ENCODE measurements at regions not wholly inside any gene's neighbourhood (a gene's known extent, or its start where the extent isn't known, plus 50 kb on each side); places are given as distances from the start of the nearest gene placed in this dataset.

GRCh38 chr5:85517386-85517785 lies 1100.4 kb upstream of the COX7C start:
- Histone ChIP-seq H3K79me2 (replicated peaks; ENCODE audit: insufficient read depth, low read length) (no peaks in the 10 kb centered on the region), H3K36me3 (ENCODE audit: insufficient read depth, low read length) (no peaks in the 10 kb centered on the region), H3K27me3 (ENCODE audit: insufficient read depth, low read depth, low read length) (no peaks in the 10 kb centered on the region), H3K9ac (ENCODE audit: low read length) (no peak overlapping the region), H3K27ac (ENCODE audit: low read length) (no peak overlapping the region), H3F3A (ENCODE audit: insufficient read depth, low read length, poor library complexity, severe bottlenecking) (no peaks in the 10 kb centered on the region), H3K4me2 (ENCODE audit: low read length) (no peak overlapping the region), H4K20me1 (ENCODE audit: insufficient read depth) (no peaks in the 10 kb centered on the region), H3K9me2 (ENCODE audit: insufficient read depth, low read length) (no peaks in the 10 kb centered on the region), H2AFZ (ENCODE audit: low read depth, low read length) (no peak overlapping the region), H3K4me3 (ENCODE audit: low read length) (no peak overlapping the region), H3K9me3 (ENCODE audit: low read length) (no peaks in the 10 kb centered on the region)
- TF ChIP-seq EP300 (conservative IDR thresholded peaks at IDR 0.05; ENCODE audit: poor library complexity, severe bottlenecking) (peak; percentile 57), POLR2AphosphoS5 (IDR thresholded peaks at IDR 0.05) (peak; percentile 30), SMC3 (conservative IDR thresholded peaks at IDR 0.05; ENCODE audit: poor library complexity) (no peak)

GRCh38 chr5:85533341-85534047 lies 1084.2 kb upstream of the COX7C start:
- no peak overlapping the region for H3K4me2 ChIP-seq (ENCODE audit: low read length)
- no peaks in the 10 kb centered on the region for H3K79me2 ChIP-seq (replicated peaks; ENCODE audit: insufficient read depth, low read length)
- H3F3A ChIP-seq (ENCODE audit: insufficient read depth, low read length, poor library complexity, severe bottlenecking): no peaks in the 10 kb centered on the region
- H3K36me3 ChIP-seq (ENCODE audit: insufficient read depth, low read length): no peaks in the 10 kb centered on the region
- H4K20me1 ChIP-seq (ENCODE audit: insufficient read depth): no peaks in the 10 kb centered on the region
- peak overlapping the region; percentile 11 for H3K27ac ChIP-seq (ENCODE audit: low read length)
- no peak overlapping the region for H2AFZ ChIP-seq (ENCODE audit: low read depth, low read length)
- H3K4me3 ChIP-seq (ENCODE audit: low read length): no peak overlapping the region
- no peaks in the 10 kb centered on the region for H3K9me2 ChIP-seq (ENCODE audit: insufficient read depth, low read length)
- H3K9me3 ChIP-seq (ENCODE audit: low read length): no peaks in the 10 kb centered on the region
- no peak overlapping the region for H3K9ac ChIP-seq (ENCODE audit: low read length)
- H3K27me3 ChIP-seq (ENCODE audit: insufficient read depth, low read depth, low read length): no peaks in the 10 kb centered on the region
- TF ChIP-seq RAD21 (conservative IDR thresholded peaks at IDR 0.05) (no peak), TAF1 (IDR thresholded peaks at IDR 0.05; ENCODE audit: low read depth) (no peak), EP300 (conservative IDR thresholded peaks at IDR 0.05; ENCODE audit: poor library complexity, severe bottlenecking) (peak; percentile 31)

GRCh38 chr5:85538362-85538761 lies 1079.4 kb upstream of the COX7C start:
- no peaks in the 10 kb centered on the region for H3F3A ChIP-seq (ENCODE audit: insufficient read depth, low read length, poor library complexity, severe bottlenecking)
- no peak overlapping the region for H3K4me3 ChIP-seq (ENCODE audit: low read length)
- TF ChIP-seq REST (IDR thresholded peaks at IDR 0.05; ENCODE audit: borderline replicate concordance): no peak
- no peak for TF ChIP-seq MXI1 (conservative IDR thresholded peaks at IDR 0.05; ENCODE audit: poor library complexity, severe bottlenecking)
- TF ChIP-seq RAD21 (conservative IDR thresholded peaks at IDR 0.05): no peak
- no peak for TF ChIP-seq POLR2AphosphoS5 (IDR thresholded peaks at IDR 0.05)
- TF ChIP-seq TAF1 (IDR thresholded peaks at IDR 0.05; ENCODE audit: low read depth): no peak
- TF ChIP-seq EP300 (conservative IDR thresholded peaks at IDR 0.05; ENCODE audit: poor library complexity, severe bottlenecking): no peak
- no peak for TF ChIP-seq CTCF (IDR thresholded peaks at IDR 0.05; ENCODE audit: poor library complexity, severe bottlenecking)
- TF ChIP-seq SMC3 (conservative IDR thresholded peaks at IDR 0.05; ENCODE audit: poor library complexity): no peak
- no peak for TF ChIP-seq EZH2 (IDR thresholded peaks at IDR 0.05; ENCODE audit: borderline replicate concordance, insufficient read depth, low read length, poor library complexity, severe bottlenecking)
- H3K27me3 ChIP-seq (ENCODE audit: insufficient read depth, low read depth, low read length): no peaks in the 10 kb centered on the region
- no peak overlapping the region for H2AFZ ChIP-seq (ENCODE audit: low read depth, low read length)
- no peak overlapping the region for H3K9ac ChIP-seq (ENCODE audit: low read length)
- no peaks in the 10 kb centered on the region for H3K79me2 ChIP-seq (replicated peaks; ENCODE audit: insufficient read depth, low read length)
- no peaks in the 10 kb centered on the region for H3K9me3 ChIP-seq (ENCODE audit: low read length)
- no peaks in the 10 kb centered on the region for H3K36me3 ChIP-seq (ENCODE audit: insufficient read depth, low read length)
- H3K4me2 ChIP-seq (ENCODE audit: low read length): no peak overlapping the region
- no peaks in the 10 kb centered on the region for H4K20me1 ChIP-seq (ENCODE audit: insufficient read depth)
- no peaks in the 10 kb centered on the region for H3K9me2 ChIP-seq (ENCODE audit: insufficient read depth, low read length)
- H3K27ac ChIP-seq (ENCODE audit: low read length): no peak overlapping the region

Data from neural cell (in vitro differentiated cells).